ENCODE measurements at regions not wholly inside any gene's neighbourhood (a gene's known extent, or its start where the extent isn't known, plus 50 kb on each side); places are given as distances from the start of the nearest gene placed in this dataset.

DNA sequence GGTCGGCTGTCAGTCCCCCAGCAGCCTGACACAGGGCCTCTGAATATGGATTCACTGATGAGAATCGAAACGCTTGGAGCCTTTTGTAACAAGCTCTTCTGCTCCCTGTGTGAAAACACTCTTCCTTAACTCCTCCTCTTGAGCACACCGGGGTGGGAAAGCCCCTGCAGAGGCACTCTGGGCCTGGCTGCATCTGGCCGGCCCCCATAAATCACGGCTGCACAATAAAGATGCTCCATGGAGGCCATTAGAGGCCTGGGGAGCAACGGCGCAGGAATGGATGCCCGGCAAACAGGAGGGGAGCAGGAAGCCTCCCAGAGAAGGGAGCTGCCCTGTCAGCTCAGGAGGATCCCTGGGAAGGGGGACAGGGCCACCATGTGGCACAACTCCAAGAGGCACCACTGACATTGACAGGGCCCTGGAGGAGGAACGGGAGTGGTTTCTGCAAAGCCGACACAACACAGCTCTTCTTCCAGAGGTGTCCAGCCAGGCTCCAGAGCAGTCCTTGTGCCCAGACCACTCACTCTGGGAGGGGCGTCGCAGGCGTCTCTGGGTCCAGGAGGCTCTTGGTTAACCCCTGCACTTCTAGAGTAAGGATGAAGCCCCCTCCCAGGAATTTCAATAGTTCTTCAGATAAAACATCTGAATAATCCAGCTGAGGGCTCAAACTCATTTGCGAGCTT, 509.3 kb upstream of the PPP2R3A start:
- H3K27me3 ChIP-seq (replicated peaks; ENCODE audit: insufficient read depth), result no peaks in the 10 kb centered on the region
- H3K36me3 ChIP-seq, result no peaks in the 10 kb centered on the region
- TF ChIP-seq, protein P1, sequence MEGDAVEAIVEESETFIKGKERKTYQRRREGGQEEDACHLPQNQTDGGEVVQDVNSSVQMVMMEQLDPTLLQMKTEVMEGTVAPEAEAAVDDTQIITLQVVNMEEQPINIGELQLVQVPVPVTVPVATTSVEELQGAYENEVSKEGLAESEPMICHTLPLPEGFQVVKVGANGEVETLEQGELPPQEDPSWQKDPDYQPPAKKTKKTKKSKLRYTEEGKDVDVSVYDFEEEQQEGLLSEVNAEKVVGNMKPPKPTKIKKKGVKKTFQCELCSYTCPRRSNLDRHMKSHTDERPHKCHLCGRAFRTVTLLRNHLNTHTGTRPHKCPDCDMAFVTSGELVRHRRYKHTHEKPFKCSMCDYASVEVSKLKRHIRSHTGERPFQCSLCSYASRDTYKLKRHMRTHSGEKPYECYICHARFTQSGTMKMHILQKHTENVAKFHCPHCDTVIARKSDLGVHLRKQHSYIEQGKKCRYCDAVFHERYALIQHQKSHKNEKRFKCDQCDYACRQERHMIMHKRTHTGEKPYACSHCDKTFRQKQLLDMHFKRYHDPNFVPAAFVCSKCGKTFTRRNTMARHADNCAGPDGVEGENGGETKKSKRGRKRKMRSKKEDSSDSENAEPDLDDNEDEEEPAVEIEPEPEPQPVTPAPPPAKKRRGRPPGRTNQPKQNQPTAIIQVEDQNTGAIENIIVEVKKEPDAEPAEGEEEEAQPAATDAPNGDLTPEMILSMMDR (IDR thresholded peaks at IDR 0.05), result no peak
- H3K27ac ChIP-seq, result no peak overlapping the region
- no peak for DNase-seq (ENCODE audit: low spot score)
- no peak overlapping the region for H3K4me3 ChIP-seq
- H3K9me3 ChIP-seq, result no peaks in the 10 kb centered on the region
- no peaks in the 10 kb centered on the region for H3K4me1 ChIP-seq (ENCODE audit: control insufficient read depth in 1 of 2, low read depth in 2 of 2)
- ATAC-seq (ENCODE audit: insufficient number of reproducible peaks, low FRiP score, low read depth), result no peak

DNA sequence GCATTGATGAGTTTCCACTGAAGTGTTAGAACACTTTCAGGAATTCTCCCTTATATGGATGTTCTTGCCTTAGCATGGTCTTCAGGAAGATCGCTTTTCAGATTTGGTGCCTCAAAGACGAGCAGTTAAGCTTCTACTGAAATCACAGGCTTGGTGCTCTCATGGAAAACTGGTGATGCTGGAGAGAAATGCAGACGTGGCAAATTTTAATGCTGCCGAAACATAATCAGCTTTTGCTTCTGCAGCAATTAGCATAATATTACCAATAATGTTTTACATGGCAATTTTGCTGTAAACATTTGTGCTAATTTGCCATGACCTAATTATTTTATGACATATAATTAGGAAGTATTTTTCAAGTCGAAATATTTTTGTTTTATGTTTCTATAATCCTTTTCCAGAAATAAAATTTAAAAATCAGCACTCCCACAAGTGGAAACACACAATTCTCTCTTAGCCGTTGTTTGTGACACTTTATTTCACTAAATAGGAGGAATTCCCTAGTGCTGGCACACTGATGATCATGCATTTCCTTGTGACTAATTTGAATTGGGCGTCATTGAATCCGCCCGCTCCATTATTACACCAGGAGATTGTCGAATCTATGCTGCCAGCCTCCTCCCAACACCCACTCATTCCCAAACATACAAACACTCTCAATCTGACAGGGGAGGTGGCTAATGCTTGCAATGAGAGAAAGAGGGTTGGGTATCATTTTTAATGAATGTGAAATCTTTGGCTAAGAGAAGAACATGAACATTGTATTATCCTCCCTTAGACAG, 506.8 kb upstream of the PPP2R3A start:
- ATAC-seq (ENCODE audit: insufficient number of reproducible peaks, low FRiP score, low read depth) (no peak), DNase-seq (ENCODE audit: low spot score) (no peak)
- TF ChIP-seq, protein P1 (IDR thresholded peaks at IDR 0.05), result no peak
- no peak overlapping the region for H3K4me3 ChIP-seq
- no peaks in the 10 kb centered on the region for H3K27me3 ChIP-seq (replicated peaks; ENCODE audit: insufficient read depth)
- no peaks in the 10 kb centered on the region for H3K4me1 ChIP-seq (ENCODE audit: control insufficient read depth in 1 of 2, low read depth in 2 of 2)
- H3K27ac ChIP-seq, result no peak overlapping the region
- no peaks in the 10 kb centered on the region for H3K9me3 ChIP-seq
- H3K36me3 ChIP-seq, result no peaks in the 10 kb centered on the region

DNA sequence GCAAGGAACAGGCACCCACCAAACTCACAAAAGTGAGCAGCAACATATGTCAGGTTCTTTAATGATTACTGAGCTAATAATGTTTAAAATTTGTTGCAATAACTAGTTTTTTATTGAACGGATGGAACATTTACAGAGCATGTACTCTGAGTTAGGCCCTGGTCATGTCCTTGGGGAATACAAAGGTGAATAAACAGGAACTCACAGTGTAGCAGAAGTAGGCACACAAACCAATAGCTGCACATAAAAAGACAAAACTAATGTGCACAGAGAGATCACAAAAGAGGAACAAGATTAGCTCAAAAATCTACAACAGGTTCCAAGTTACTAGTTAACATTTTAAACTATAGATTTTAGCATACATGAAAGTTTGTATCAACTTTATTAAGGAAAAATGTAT, 505.3 kb upstream of the PPP2R3A start:
- Histone ChIP-seq H3K27ac (no peak overlapping the region), H3K4me3 (no peak overlapping the region), H3K9me3 (no peaks in the 10 kb centered on the region), H3K27me3 (replicated peaks; ENCODE audit: insufficient read depth) (no peaks in the 10 kb centered on the region), H3K4me1 (ENCODE audit: control insufficient read depth in 1 of 2, low read depth in 2 of 2) (no peaks in the 10 kb centered on the region), H3K36me3 (no peaks in the 10 kb centered on the region)
- DNase-seq (ENCODE audit: low spot score), result no peak
- ATAC-seq (ENCODE audit: insufficient number of reproducible peaks, low FRiP score, low read depth), result no peak
- TF ChIP-seq, protein P1 (IDR thresholded peaks at IDR 0.05), result no peak

DNA sequence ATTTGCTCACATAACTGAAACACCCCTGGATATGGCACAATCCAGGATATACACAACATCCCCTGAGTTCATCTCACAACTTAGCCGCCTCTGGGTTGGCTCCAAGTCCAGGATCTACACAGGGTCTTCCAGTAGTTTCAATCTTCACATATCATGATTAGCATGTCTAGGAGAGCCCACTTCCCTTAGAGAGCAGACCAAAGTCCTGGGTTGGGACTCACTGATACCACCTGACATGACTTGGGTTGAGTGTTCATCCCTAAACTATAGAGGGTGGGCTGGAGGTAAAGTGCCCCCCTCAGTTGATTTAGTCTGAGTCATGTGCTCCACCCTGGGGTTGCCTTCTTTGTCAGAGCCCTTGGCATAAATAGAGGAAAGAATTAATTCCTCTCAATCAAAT, 493.6 kb upstream of the PPP2R3A start:
- Histone ChIP-seq H3K4me3 (no peak overlapping the region), H3K27ac (no peak overlapping the region), H3K27me3 (replicated peaks; ENCODE audit: insufficient read depth) (no peaks in the 10 kb centered on the region), H3K36me3 (no peaks in the 10 kb centered on the region), H3K4me1 (ENCODE audit: control insufficient read depth in 1 of 2, low read depth in 2 of 2) (no peaks in the 10 kb centered on the region), H3K9me3 (no peaks in the 10 kb centered on the region)
- TF ChIP-seq, protein P1 (IDR thresholded peaks at IDR 0.05), result no peak
- ATAC-seq (ENCODE audit: insufficient number of reproducible peaks, low FRiP score, low read depth), result no peak
- DNase-seq (ENCODE audit: low spot score), result no peak

DNA sequence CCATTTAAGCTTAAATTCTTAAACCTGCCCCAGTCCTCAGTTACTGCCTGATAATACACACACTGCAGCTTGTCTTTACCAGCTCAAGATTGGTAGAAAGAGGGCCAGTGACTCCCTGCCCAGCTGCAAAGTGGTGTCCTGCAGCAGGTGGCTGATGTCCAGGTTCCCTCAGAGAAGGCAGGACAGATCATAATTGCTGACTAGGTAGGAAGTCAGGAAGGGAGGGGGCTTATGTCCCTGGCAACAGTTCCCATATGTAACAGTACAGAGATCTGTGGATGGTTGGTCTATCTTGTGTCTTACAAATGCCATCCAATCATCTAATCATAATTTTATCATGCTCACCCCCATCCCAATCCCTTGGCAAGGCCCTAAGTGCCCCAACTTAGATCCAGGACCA, 492.1 kb upstream of the PPP2R3A start:
- H3K36me3 ChIP-seq, result no peaks in the 10 kb centered on the region
- no peaks in the 10 kb centered on the region for H3K9me3 ChIP-seq
- ATAC-seq (ENCODE audit: insufficient number of reproducible peaks, low FRiP score, low read depth) (no peak), DNase-seq (ENCODE audit: low spot score) (no peak)
- no peak overlapping the region for H3K4me3 ChIP-seq
- no peak overlapping the region for H3K27ac ChIP-seq
- TF ChIP-seq, protein P1 (IDR thresholded peaks at IDR 0.05), result no peak
- no peaks in the 10 kb centered on the region for H3K27me3 ChIP-seq (replicated peaks; ENCODE audit: insufficient read depth)
- no peaks in the 10 kb centered on the region for H3K4me1 ChIP-seq (ENCODE audit: control insufficient read depth in 1 of 2, low read depth in 2 of 2)
